ENCODE measurements at regions not wholly inside any gene's neighbourhood (a gene's known extent, or its start where the extent isn't known, plus 50 kb on each side); places are given as distances from the start of the nearest gene placed in this dataset.

DNA sequence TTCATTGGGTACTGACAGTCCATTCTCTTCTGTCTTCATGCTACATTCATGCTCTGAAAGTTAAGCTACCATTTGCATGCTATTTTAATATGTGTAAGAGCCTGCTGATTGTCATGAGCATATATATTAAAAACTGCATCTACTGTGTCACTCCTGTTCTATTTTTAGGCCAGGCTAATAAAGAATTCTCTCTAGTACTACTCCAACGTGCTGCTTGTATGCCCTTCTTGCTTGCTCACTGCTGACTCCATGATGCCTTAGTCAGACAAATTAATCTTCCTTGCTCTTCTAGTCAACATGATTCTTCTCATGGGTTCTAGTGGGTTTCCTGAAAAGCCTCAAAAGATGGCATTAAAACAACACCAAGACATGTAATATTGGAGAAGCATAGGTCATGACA, 1600.1 kb downstream of the DPP10 start:
- Histone ChIP-seq H2AFZ (ENCODE audit: low read depth, low read length) (no peak overlapping the region), H3K27ac (ENCODE audit: insufficient read depth, low read depth, low read length) (no peak overlapping the region), H3K4me3 (replicated peaks in 1 of 3; ENCODE audit: insufficient read depth in 1 of 3, low read depth in 1 of 3, low read length in 3 of 3) (no peak overlapping the region), H3K9ac (replicated peaks; ENCODE audit: extremely low read depth, insufficient read depth, low read length) (no peak overlapping the region), H3K79me2 (ENCODE audit: control insufficient read depth, insufficient read depth, low read length) (no peaks in the 10 kb centered on the region), H3K9me3 (replicated peaks; ENCODE audit: control insufficient read depth, insufficient read depth, low read length) (peaks cover 3% of the 10 kb centered on the region), H3K9me1 (replicated peaks; ENCODE audit: control insufficient read depth, extremely low read depth, insufficient read depth, low read length) (no peaks in the 10 kb centered on the region), H3K4me1 (ENCODE audit: control insufficient read depth, extremely low read depth, insufficient read depth, low read length) (no peaks in the 10 kb centered on the region), H3K36me3 (ENCODE audit: control insufficient read depth in 2 of 2, extremely low read depth in 1 of 2, insufficient read depth in 2 of 2, low read length in 2 of 2) (no peaks in the 10 kb centered on the region), H3K27me3 (ENCODE audit: control insufficient read depth in 2 of 2, insufficient read depth in 2 of 2, low read length in 2 of 2) (no peaks in the 10 kb centered on the region), H4K20me1 (replicated peaks; ENCODE audit: control insufficient read depth, extremely low read depth, insufficient read depth, low read length) (no peaks in the 10 kb centered on the region), H3K4me2 (ENCODE audit: insufficient read depth, low read length) (no peak overlapping the region)
- TF ChIP-seq, protein P1, sequence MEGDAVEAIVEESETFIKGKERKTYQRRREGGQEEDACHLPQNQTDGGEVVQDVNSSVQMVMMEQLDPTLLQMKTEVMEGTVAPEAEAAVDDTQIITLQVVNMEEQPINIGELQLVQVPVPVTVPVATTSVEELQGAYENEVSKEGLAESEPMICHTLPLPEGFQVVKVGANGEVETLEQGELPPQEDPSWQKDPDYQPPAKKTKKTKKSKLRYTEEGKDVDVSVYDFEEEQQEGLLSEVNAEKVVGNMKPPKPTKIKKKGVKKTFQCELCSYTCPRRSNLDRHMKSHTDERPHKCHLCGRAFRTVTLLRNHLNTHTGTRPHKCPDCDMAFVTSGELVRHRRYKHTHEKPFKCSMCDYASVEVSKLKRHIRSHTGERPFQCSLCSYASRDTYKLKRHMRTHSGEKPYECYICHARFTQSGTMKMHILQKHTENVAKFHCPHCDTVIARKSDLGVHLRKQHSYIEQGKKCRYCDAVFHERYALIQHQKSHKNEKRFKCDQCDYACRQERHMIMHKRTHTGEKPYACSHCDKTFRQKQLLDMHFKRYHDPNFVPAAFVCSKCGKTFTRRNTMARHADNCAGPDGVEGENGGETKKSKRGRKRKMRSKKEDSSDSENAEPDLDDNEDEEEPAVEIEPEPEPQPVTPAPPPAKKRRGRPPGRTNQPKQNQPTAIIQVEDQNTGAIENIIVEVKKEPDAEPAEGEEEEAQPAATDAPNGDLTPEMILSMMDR (IDR thresholded peaks at IDR 0.05; ENCODE audit: extremely low read depth in 1 of 2, insufficient read depth in 1 of 2, low read depth in 1 of 2, low read length in 2 of 2), result no peak
- TF ChIP-seq MYC (IDR thresholded peaks at IDR 0.05; ENCODE audit: low read depth, low read length), result no peak
- no peak for TF ChIP-seq EZH2 (IDR thresholded peaks at IDR 0.05; ENCODE audit: borderline replicate concordance, low read depth, low read length, severe bottlenecking)
- TF ChIP-seq JUN (IDR thresholded peaks at IDR 0.05; ENCODE audit: borderline replicate concordance, insufficient read depth, insufficient read length, low read depth), result no peak
- no peak for TF ChIP-seq FOS (IDR thresholded peaks at IDR 0.05; ENCODE audit: borderline replicate concordance, insufficient read depth, low read length)
- no peak for TF ChIP-seq POLR2A (IDR thresholded peaks at IDR 0.05; ENCODE audit: low read depth, low read length)
- TF ChIP-seq GATA2 (IDR thresholded peaks at IDR 0.05; ENCODE audit: insufficient read depth, insufficient read length, low read depth, low read length), result no peak
- no peak for TF ChIP-seq POLR2AphosphoS5 (IDR thresholded peaks at IDR 0.05; ENCODE audit: insufficient read depth, low read depth, low read length)
- TF ChIP-seq MAX (IDR thresholded peaks at IDR 0.05; ENCODE audit: insufficient read depth, insufficient read length), result no peak
- ChIA-PET POLR2A (no interaction called here), CTCF (no interaction called here)
- dilution Hi-C loops (cut with MboI; ENCODE audit: extremely low pct_ligation_motif_present, low sequenced_read_pairs) (no loop called here), intact Hi-C loops (cut with micrococcal nuclease) (no loop called here)
- no peak for DNase-seq (ENCODE audit: low read depth, low spot score)
- BruUV-seq (replicated peaks), result no TSS peak
- no peak for FAIRE-seq
